ENCODE measurements at regions not wholly inside any gene's neighbourhood (a gene's known extent, or its start where the extent isn't known, plus 50 kb on each side); places are given as distances from the start of the nearest gene placed in this dataset.
"Not testable (repeated sequence)": the region's sequence is repeated elsewhere in the genome, so short reads cannot be mapped to it uniquely, and the experiment has no call there.

DNA sequence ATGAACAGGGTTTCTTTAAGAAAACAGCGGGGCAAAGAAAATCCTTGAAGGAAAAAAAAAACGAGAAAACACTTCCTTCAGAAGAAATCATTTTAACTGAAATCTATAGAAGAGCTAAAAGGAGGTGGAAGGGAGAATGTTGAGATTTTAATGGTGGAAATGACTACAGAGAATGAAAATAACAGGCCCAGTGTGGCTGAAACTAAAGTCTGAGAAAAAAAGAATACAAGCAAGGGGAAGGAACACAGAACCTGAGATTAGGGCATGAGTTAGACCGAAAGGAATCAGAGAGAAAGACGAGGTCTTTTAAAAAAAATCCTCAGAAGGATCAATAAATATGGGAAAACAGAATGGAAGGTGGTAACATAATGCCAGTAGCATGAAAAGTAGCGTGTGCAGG lies 1230.0 kb upstream of the TENM3 start:
- no peak for DNase-seq
- no peak overlapping the region for H3K27ac Mint-ChIP-seq
- H3K4me3 Mint-ChIP-seq = no peak overlapping the region
- H3K27me3 Mint-ChIP-seq (ENCODE audit: low read depth in 3 of 3) = peaks cover 0 to 2% (median 0%) of the 10 kb centered on the region in 3 donors
- peaks cover 9 to 40% (median 20%) of the 10 kb centered on the region in 6 donors for H3K9me3 Mint-ChIP-seq
- H3K4me1 Mint-ChIP-seq = no peaks in the 10 kb centered on the region
- no peaks in the 10 kb centered on the region for H3K36me3 Mint-ChIP-seq

DNA sequence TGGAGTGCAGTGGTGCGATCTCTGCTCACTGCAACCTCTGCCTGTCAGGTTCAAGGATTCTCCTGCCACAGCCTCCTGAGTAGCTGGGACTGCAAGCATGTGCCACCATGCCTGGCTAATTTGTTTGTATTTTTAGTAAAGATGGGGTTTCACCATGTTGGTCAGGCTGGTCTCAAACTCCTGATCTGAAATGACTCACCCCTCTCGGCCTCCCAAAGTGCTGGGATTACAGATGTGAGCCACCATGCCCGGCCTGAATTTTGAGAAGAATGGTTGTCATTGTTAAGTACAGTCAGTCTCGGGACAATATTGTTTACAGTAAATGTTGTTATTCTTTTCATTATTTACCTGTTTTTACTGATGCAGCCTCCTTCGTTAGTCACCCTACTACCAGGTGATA lies 1226.2 kb upstream of the TENM3 start:
- Mint-ChIP-seq H3K27ac (no peak overlapping the region), H3K4me3 (no peak overlapping the region), H3K36me3 (no peaks in the 10 kb centered on the region), H3K9me3 (peaks cover 9 to 47% (median 19%) of the 10 kb centered on the region in 6 donors), H3K4me1 (no peaks in the 10 kb centered on the region), H3K27me3 (ENCODE audit: low read depth in 3 of 3) (peaks cover 0 to 3% (median 2%) of the 10 kb centered on the region in 3 donors)
- DNase-seq = no peak

DNA sequence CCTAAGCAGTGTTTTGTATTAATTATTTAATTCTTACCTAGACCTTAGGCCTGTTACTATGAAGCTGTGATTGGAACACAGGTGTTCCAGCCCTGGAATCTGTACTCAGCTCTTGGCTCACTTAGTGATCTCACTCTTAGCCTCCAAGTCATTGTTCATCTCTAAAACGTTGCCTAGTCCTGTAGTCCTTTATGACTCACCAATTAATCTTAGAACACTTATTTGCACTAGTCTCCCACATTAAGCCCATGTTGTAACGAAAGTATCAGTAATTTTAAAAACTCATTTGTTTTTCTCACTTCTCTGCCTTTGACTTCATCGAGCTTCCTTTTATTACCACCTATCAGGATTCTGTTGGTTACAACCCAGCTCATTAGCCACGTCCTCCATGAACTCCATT lies 1224.7 kb upstream of the TENM3 start:
- DNase-seq = no peak
- Mint-ChIP-seq H3K4me3 (no peak overlapping the region), H3K9me3 (peaks cover 7 to 40% (median 16%) of the 10 kb centered on the region in 6 donors), H3K36me3 (no peaks in the 10 kb centered on the region), H3K27me3 (ENCODE audit: low read depth in 3 of 3) (peaks cover 0 to 3% (median 0%) of the 10 kb centered on the region in 3 donors), H3K4me1 (no peaks in the 10 kb centered on the region), H3K27ac (no peak overlapping the region)

DNA sequence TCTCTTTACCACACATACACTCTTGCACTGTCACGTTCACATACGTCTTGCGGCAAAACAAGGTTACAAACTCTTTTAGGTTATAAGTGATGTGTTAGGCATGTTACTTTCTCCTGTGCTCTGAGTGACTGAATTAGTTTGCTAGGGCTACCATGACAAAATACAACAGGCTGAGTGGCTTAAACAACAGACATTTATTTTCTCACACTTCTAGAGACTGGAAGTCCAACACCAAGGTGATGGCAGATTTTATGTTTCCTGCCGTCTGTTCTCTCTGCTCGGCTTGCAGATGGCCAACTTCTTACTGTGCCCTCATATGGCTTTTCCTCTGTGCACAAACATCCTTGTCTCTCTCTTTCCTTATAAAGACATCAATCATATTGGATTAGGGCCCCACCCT lies 1224.3 kb upstream of the TENM3 start:
- Mint-ChIP-seq H3K27ac (no peak overlapping the region), H3K9me3 (peaks cover 7 to 36% (median 13%) of the 10 kb centered on the region in 6 donors), H3K27me3 (ENCODE audit: low read depth in 3 of 3) (peaks cover 0 to 3% (median 0%) of the 10 kb centered on the region in 3 donors), H3K36me3 (no peaks in the 10 kb centered on the region), H3K4me3 (no peak overlapping the region), H3K4me1 (no peaks in the 10 kb centered on the region)
- DNase-seq = no peak

DNA sequence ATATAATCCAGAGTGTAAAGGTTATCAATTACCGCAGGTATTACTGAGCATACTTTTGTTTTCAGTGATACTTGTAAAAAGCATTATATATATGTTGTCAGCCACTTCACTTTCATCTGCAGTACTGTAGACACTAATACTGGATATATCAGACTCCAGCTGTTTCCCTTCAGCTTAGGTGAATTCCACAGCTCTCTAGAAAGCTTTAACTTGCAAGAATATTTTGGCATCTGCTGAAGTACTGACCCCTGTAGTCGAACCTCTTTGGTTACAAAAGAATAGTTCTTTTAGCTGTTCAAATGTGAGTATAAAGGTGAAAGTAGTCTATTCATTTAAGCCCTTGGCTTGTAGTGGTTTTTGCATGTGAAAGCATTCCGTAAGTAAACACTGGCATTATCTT lies 1222.7 kb upstream of the TENM3 start:
- H3K27me3 Mint-ChIP-seq (ENCODE audit: low read depth in 3 of 3) = peaks cover 0 to 3% (median 0%) of the 10 kb centered on the region in 3 donors
- DNase-seq = no peak
- H3K27ac Mint-ChIP-seq = no peak overlapping the region
- no peaks in the 10 kb centered on the region for H3K4me1 Mint-ChIP-seq
- no peak overlapping the region for H3K4me3 Mint-ChIP-seq
- no peaks in the 10 kb centered on the region for H3K36me3 Mint-ChIP-seq
- peaks cover 4 to 41% (median 13%) of the 10 kb centered on the region in 6 donors for H3K9me3 Mint-ChIP-seq

DNA sequence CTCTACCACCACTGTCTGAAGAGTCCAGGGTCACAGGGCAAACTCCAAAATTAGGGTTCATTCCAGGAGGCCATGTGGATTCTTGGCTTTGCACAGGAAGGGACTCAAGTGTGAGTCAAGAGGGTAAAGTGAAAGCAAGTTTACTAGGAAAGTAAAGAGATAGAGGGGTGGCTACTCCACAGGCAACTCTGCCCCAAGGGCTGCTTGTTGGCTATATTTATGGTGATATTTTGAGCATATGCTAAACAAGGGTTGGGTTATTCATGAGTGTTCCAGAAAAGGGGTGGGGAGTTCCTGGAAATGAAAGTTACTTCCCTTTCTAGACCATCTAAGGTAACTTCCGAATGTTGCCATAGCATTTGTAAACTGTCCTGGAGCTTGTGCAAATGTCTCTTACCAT lies 1222.0 kb upstream of the TENM3 start:
- Mint-ChIP-seq H3K27me3 (ENCODE audit: low read depth in 3 of 3) (peaks cover 0 to 3% (median 0%) of the 10 kb centered on the region in 3 donors), H3K4me1 (no peaks in the 10 kb centered on the region), H3K27ac (no peak overlapping the region), H3K36me3 (no peaks in the 10 kb centered on the region), H3K9me3 (peaks cover 4 to 42% (median 14%) of the 10 kb centered on the region in 6 donors), H3K4me3 (no peak overlapping the region)
- DNase-seq = no peak

DNA sequence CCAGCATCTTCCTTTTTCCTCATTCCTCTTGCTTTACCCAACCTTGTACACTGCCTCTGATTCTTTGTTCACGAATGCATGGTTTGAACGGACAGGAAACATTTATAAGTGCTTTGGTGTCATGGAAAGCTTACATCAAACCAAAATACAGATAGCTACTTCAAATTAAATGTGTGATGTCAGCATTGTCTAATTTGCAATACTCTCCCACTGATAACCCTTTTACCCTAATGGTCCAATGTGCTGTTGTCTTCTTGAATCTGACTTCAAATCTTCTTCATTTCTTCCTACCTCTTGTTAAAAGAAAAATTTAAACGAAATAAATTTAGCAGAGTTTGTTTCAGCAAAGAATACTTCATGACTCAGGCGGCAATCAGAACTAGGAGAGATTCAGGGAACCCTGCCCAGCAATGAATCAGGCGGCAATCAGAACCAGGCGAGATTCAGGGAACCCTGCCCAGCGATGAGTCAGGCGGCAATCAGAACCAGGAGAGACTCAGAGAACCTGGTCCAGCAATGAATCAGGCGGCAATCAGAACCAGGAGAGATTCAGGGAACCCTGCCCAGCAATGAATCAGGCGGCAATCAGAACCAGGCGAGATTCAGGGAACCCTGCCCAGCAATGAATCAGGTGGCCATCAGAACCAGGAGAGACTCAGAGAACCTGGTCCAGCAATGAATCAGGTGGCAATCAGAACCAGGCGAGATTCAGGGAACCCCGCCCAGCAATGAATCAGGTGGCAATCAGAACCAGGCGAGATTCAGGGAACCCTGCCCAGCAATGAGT lies 1212.9 kb upstream of the TENM3 start:
- DNase-seq; H3K4me3 Mint-ChIP-seq; H3K4me1 Mint-ChIP-seq; H3K36me3 Mint-ChIP-seq; H3K27ac Mint-ChIP-seq; H3K27me3 Mint-ChIP-seq (ENCODE audit: low read depth in 3 of 3): not testable (repeated sequence)
- peaks cover 5 to 49% (median 26%) of the 10 kb centered on the region in 6 donors for H3K9me3 Mint-ChIP-seq

DNA sequence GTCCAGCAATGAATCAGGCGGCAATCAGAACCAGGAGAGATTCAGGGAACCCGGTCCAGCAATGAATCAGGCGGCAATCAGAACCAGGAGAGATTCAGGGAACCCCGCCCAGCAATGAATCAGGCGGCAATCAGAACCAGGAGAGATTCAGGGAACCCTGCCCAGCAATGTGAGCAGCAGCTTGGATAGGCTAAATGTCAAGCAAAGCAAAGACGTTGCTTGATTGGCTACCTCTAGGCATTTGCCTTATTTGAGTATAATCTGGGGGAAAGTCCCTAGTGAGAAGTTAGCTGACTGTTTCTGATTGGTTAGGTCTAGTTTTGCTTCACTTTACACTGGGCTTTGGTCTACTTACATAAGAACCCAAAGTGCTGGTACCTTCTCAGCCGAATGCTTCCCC lies 1212.2 kb upstream of the TENM3 start:
- H3K27ac Mint-ChIP-seq = no peak overlapping the region
- H3K4me3 Mint-ChIP-seq = no peak overlapping the region
- no peaks in the 10 kb centered on the region for H3K36me3 Mint-ChIP-seq
- peaks cover 5 to 51% (median 28%) of the 10 kb centered on the region in 6 donors for H3K9me3 Mint-ChIP-seq
- DNase-seq = no peak
- no peaks in the 10 kb centered on the region for H3K27me3 Mint-ChIP-seq (ENCODE audit: low read depth in 3 of 3)
- no peaks in the 10 kb centered on the region for H3K4me1 Mint-ChIP-seq

DNA sequence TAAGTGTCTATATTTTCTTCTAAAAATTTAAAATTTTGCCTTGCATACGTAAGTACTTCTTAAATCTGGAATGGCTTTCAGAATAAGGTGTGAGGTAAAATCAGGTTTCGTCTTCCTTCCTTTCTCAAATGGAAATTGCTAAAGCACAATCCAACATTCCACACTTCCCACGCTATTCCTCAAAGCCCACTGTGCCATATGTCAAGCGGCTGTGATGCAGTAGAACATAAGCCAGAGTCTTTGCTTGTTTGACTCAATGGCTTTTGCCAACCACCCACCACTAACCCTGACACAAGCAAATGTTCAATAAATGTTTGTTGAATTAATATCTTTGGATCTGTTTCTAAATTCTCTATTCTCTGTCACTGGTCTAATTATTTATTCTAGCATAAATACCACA lies 1199.7 kb upstream of the TENM3 start:
- H3K36me3 Mint-ChIP-seq = no peaks in the 10 kb centered on the region
- H3K4me3 Mint-ChIP-seq = no peak overlapping the region
- no peaks in the 10 kb centered on the region for H3K4me1 Mint-ChIP-seq
- H3K27ac Mint-ChIP-seq = no peak overlapping the region
- peaks cover 0 to 21% (median 8%) of the 10 kb centered on the region in 6 donors for H3K9me3 Mint-ChIP-seq
- no peak for DNase-seq
- H3K27me3 Mint-ChIP-seq (ENCODE audit: low read depth in 3 of 3) = no peaks in the 10 kb centered on the region

DNA sequence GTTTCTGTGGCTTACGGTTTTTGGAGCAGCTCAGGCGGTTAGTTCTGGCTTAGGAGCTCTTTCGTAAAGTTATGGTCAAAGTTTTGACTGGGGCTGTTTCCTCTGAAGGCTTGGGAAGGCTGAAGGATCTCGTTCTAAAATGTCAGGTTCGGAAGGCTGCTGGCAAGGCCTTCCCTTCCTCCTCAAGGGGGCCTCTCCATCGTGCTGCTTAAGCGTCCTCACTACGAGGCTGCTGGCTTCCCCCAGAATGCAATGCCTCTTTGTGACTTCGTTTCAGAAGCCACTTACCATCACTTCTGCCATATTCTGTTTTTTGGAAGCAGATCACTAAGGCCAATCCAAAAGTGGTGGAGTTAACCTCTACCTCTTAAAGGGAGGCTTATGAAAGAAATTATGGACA lies 1196.4 kb upstream of the TENM3 start:
- H3K27ac Mint-ChIP-seq = no peak overlapping the region
- H3K9me3 Mint-ChIP-seq = peaks cover 3 to 25% (median 8%) of the 10 kb centered on the region in 6 donors
- no peaks in the 10 kb centered on the region for H3K4me1 Mint-ChIP-seq
- no peak for DNase-seq
- H3K36me3 Mint-ChIP-seq = no peaks in the 10 kb centered on the region
- H3K4me3 Mint-ChIP-seq = no peak overlapping the region
- no peaks in the 10 kb centered on the region for H3K27me3 Mint-ChIP-seq (ENCODE audit: low read depth in 3 of 3)

DNA sequence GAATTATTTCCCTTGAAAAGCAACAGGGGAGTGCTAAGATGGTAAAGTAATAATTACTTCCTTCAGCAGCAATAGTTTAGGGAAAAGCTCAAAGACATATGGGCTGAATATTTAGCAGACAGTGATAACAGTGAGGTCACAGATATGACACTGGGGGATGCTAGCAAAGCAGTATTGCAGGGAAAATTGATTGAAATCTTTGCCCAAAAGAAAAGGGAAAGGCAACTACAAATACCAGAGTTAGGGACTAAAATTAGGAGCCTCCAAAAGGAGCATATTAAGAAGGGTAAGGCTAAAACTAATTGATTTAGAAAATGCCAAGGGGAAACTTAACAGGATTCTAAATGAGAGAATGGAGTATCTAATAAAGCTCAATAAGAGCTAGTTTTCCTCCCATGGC lies 1191.3 kb upstream of the TENM3 start:
- no peaks in the 10 kb centered on the region for H3K27me3 Mint-ChIP-seq (ENCODE audit: low read depth in 3 of 3)
- peaks cover 0 to 14% (median 9%) of the 10 kb centered on the region in 6 donors for H3K9me3 Mint-ChIP-seq
- no peak for DNase-seq
- no peak overlapping the region for H3K4me3 Mint-ChIP-seq
- no peaks in the 10 kb centered on the region for H3K36me3 Mint-ChIP-seq
- H3K27ac Mint-ChIP-seq = no peak overlapping the region
- no peaks in the 10 kb centered on the region for H3K4me1 Mint-ChIP-seq

DNA sequence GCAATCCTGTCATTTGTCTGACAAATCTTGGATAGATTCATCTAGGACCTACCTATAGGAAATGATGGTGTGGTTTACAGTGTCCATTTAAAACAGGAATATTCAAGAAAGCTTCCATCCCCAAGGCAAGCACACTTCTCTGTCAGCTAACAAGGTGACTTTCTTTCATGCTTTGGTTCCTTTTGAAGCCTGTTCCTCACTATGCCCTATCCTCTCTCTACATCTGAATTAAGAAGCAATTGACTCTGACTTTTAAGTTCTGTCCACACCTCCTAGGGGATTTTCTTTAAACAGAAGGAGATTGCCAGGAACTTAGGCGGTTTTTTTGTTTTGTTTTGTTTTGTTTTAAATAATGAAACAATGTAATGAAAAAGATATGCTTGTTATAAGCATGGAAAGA lies 1181.4 kb upstream of the TENM3 start:
- no peaks in the 10 kb centered on the region for H3K36me3 Mint-ChIP-seq
- DNase-seq = no peak
- H3K27ac Mint-ChIP-seq = no peak overlapping the region
- no peak overlapping the region for H3K4me3 Mint-ChIP-seq
- no peaks in the 10 kb centered on the region for H3K4me1 Mint-ChIP-seq
- H3K27me3 Mint-ChIP-seq (ENCODE audit: low read depth in 3 of 3) = no peaks in the 10 kb centered on the region
- peaks cover 0 to 36% (median 12%) of the 10 kb centered on the region in 6 donors for H3K9me3 Mint-ChIP-seq

DNA sequence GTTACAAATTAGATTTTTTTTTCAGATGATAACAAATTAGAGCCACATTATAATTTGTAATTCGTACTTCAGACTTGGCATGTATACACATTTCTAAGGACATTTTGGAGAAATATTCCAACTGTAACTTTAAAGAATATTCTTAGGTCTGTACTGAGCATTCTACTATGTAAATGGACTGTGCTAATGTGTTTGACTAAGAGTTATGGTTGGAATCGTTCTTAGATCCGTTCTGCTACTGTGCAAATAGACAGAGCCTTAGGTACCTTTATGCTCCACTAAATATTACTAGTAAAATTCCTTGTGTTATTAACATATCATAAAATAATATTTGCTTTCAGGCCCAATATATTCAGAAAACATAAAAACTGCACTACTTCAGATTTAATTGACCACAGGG lies 1180.0 kb upstream of the TENM3 start:
- Mint-ChIP-seq H3K36me3 (no peaks in the 10 kb centered on the region), H3K27me3 (ENCODE audit: low read depth in 3 of 3) (peaks cover 0 to 3% (median 0%) of the 10 kb centered on the region in 3 donors), H3K4me3 (no peak overlapping the region), H3K4me1 (no peaks in the 10 kb centered on the region), H3K9me3 (peaks cover 6 to 38% (median 17%) of the 10 kb centered on the region in 6 donors), H3K27ac (no peak overlapping the region)
- DNase-seq = no peak

DNA sequence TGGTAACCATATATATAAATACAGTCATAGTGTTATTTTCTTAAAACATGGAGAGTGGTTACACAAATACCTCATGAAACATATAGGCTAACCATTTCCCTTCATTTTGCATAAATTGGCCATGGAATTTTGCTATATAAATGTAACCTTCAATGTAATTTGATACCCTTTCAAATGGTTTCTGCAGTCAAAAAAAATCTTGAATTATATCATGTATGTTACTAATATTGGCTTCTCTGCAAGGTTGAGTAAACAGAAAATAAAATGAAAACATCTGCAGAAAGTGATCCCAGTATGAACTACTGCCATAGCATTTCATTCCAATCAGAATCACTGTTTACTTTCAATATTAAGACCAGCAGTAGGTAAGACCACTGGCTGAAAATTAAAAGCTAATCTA lies 1165.9 kb upstream of the TENM3 start:
- no peak for DNase-seq
- Mint-ChIP-seq H3K36me3 (no peaks in the 10 kb centered on the region), H3K9me3 (peaks cover 2 to 20% (median 5%) of the 10 kb centered on the region in 6 donors), H3K27ac (no peak overlapping the region), H3K4me3 (no peak overlapping the region), H3K27me3 (ENCODE audit: low read depth in 3 of 3) (no peaks in the 10 kb centered on the region), H3K4me1 (no peaks in the 10 kb centered on the region)

DNA sequence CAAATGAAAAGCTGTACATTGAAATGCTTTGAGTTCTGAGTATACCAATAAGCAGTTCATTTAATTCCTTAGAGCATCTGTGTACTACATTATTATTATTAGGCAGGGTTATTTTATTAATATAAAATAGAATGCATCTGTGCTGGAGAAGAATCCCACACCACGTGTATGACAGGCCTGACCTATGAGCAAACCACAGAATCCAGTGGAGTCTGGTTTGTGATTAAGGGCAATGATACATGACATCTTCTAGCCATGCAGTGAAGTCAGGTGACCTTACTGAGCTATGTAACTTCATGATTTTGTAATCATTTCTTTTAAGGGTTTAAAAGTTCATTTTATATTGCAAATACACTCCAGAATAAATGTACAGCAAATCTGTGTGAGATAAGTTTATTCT lies 1165.0 kb upstream of the TENM3 start:
- Mint-ChIP-seq H3K27ac (no peak overlapping the region), H3K4me1 (no peaks in the 10 kb centered on the region), H3K36me3 (no peaks in the 10 kb centered on the region), H3K4me3 (no peak overlapping the region), H3K27me3 (ENCODE audit: low read depth in 3 of 3) (no peaks in the 10 kb centered on the region), H3K9me3 (peaks cover 2 to 14% (median 4%) of the 10 kb centered on the region in 6 donors)
- no peak for DNase-seq

Measured in immature natural killer cell (primary cell).